Activated CD8-positive, alpha-beta memory T cell treated with anti-CD3 and anti-CD28 coated beads, Interleukin-2, amount 10 ng/mL, durations not matched to agents 7 days and 5 days (primary cell): ENCODE measurements at regions not wholly inside any gene's neighbourhood (a gene's known extent, or its start where the extent isn't known, plus 50 kb on each side); places are given as distances from the start of the nearest gene placed in this dataset.
"Not testable (repeated sequence)": the region's sequence is repeated elsewhere in the genome, so short reads cannot be mapped to it uniquely, and the experiment has no call there.

Source experiments
- ATAC-seq: fragments of 150-1000 bp; cut with Tn5 transposase; one replicate; pipeline ENCODE4 v1.10.0; 2021; ENCODE audit warnings: moderate library complexity
- CTCF ChIA-PET: fragments of 350-600 bp; sonication (Branson Sonifier 250); formaldehyde crosslinking; loops from one replicate; lab custom pipeline; 2021; ENCODE audit warnings: antibody characterized with exemption; lab: Charles Lee
- DNase-seq: peaks from one replicate; pipeline ENCODE4 v3.0.0-alpha.2; 2020
- H3K27ac Mint-ChIP-seq: one replicate; pipeline ENCODE4 v1.8.0; 2021; ENCODE audit warnings: mild to moderate bottlenecking, mixed read lengths
- H3K27me3 Mint-ChIP-seq: one replicate; pipeline ENCODE4 v1.8.0; 2021; ENCODE audit warnings: mixed read lengths
- H3K36me3 Mint-ChIP-seq: one replicate; pipeline ENCODE4 v1.8.0; 2021; ENCODE audit warnings: mild to moderate bottlenecking, mixed read lengths
- H3K4me1 Mint-ChIP-seq: one replicate; pipeline ENCODE4 v1.8.0; 2021; ENCODE audit warnings: mixed read lengths
- H3K4me3 Mint-ChIP-seq: one replicate; pipeline ENCODE4 v1.8.0; 2021; ENCODE audit warnings: mild to moderate bottlenecking, moderate library complexity, mixed read lengths
- H3K9me3 Mint-ChIP-seq: one replicate; pipeline ENCODE4 v1.8.0; 2022; ENCODE audit warnings: low read depth, mixed read lengths

- Mint-ChIP-seq H3K27me3 (peaks cover 46% of the 10 kb centered on the region), H3K27ac (no peak overlapping the region), H3K4me1 (no peaks in the 10 kb centered on the region), H3K36me3 (no peaks in the 10 kb centered on the region), H3K9me3 (no peaks in the 10 kb centered on the region), H3K4me3 (no peak overlapping the region)
- ATAC-seq (no peak), DNase-seq (no peak)
- CTCF ChIA-PET: no interaction called here
Measured at GRCh38 chr2:200186002-200186401, 120.5 kb upstream of the SPATS2L start.

- Mint-ChIP-seq H3K27ac (no peak overlapping the region), H3K27me3 (peaks cover 57% of the 10 kb centered on the region), H3K4me1 (no peaks in the 10 kb centered on the region), H3K4me3 (no peak overlapping the region), H3K9me3 (no peaks in the 10 kb centered on the region), H3K36me3 (no peaks in the 10 kb centered on the region)
- CTCF ChIA-PET: interaction anchor here (1.3 kb wide), 1 partner anchor 55 kb away, joined by 3 read pairs; no protein-coding TSS in a partner anchor
- DNase-seq (no peak), ATAC-seq (no peak)
Measured at GRCh38 chr2:200188876-200189275, 117.6 kb upstream of the SPATS2L start.

DNA sequence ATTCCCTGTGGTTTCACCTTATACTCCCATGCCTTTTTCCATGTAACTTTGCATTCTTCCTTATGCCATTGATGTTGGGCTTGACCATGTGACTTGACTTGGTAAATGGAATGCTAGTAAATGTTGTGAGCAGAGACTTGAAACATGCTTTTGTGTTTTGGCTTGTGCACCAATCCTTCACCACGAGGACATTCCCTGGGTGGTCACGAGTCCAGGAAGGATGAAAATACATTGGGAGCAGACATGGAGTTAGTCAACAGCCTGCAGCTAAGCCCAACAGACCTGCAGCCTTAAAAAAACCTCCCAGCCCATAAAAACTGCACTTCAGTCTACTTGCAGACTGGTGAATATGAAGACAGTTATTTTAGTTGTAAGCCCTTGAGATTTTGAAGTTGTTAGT, 116.5 kb upstream of the SPATS2L start:
- Mint-ChIP-seq H3K36me3 (no peaks in the 10 kb centered on the region), H3K9me3 (no peaks in the 10 kb centered on the region), H3K4me3 (no peak overlapping the region), H3K4me1 (no peaks in the 10 kb centered on the region), H3K27ac (no peak overlapping the region), H3K27me3 (peaks cover 55% of the 10 kb centered on the region)
- CTCF ChIA-PET: no interaction called here
- DNase-seq: no peak
- no peak for ATAC-seq

GRCh38 chr2:200193331-200193730, 113.2 kb upstream of the SPATS2L start:
- H3K27ac Mint-ChIP-seq: no peak overlapping the region
- ATAC-seq (no peak), DNase-seq (no peak)
- no peaks in the 10 kb centered on the region for H3K4me1 Mint-ChIP-seq
- no peak overlapping the region for H3K4me3 Mint-ChIP-seq
- no peaks in the 10 kb centered on the region for H3K9me3 Mint-ChIP-seq
- no peaks in the 10 kb centered on the region for H3K36me3 Mint-ChIP-seq
- CTCF ChIA-PET: no interaction called here
- peaks cover 50% of the 10 kb centered on the region for H3K27me3 Mint-ChIP-seq

- H3K27me3 Mint-ChIP-seq: peaks cover 45% of the 10 kb centered on the region
- H3K9me3 Mint-ChIP-seq: no peaks in the 10 kb centered on the region
- CTCF ChIA-PET: no interaction called here
- H3K27ac Mint-ChIP-seq: no peak overlapping the region
- H3K4me1 Mint-ChIP-seq: no peaks in the 10 kb centered on the region
- no peaks in the 10 kb centered on the region for H3K36me3 Mint-ChIP-seq
- H3K4me3 Mint-ChIP-seq: no peak overlapping the region
- ATAC-seq (no peak), DNase-seq (no peak)
Measured at GRCh38 chr2:200193791-200194190, 112.7 kb upstream of the SPATS2L start.

DNA sequence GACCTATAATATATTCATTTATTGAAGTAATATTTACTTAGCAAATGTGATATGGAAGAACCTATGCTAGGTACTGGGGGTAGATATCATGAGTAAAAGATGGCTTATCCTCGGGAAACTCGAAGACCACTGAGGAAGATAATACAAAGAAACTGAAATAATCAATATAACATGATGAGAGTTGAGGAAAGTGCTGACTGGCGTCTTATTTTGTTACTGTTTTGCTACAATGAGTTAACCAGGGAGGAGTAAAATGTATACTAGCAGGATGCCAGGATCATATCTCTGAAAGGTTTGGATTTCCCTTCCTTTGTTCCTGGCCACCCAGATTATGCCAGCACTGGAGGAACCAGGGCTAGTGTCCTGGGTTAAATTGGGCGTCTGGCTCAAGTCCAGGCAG, 111.7 kb upstream of the SPATS2L start:
- H3K9me3 Mint-ChIP-seq: no peaks in the 10 kb centered on the region
- CTCF ChIA-PET: no interaction called here
- DNase-seq: no peak
- no peaks in the 10 kb centered on the region for H3K36me3 Mint-ChIP-seq
- no peak overlapping the region for H3K27ac Mint-ChIP-seq
- H3K4me1 Mint-ChIP-seq: no peaks in the 10 kb centered on the region
- no peak for ATAC-seq
- no peak overlapping the region for H3K4me3 Mint-ChIP-seq
- H3K27me3 Mint-ChIP-seq: peaks cover 42% of the 10 kb centered on the region

- Mint-ChIP-seq H3K27ac (no peak overlapping the region), H3K4me1 (no peaks in the 10 kb centered on the region), H3K27me3 (peaks cover 32% of the 10 kb centered on the region), H3K4me3 (no peak overlapping the region), H3K36me3 (no peaks in the 10 kb centered on the region), H3K9me3 (no peaks in the 10 kb centered on the region)
- DNase-seq: no peak
- ATAC-seq: no peak
- CTCF ChIA-PET: interaction anchor here (0.7 kb wide), 1 partner anchor 282 kb away, joined by 3 read pairs; no protein-coding TSS in a partner anchor
Measured at GRCh38 chr2:200199005-200199404, 107.5 kb upstream of the SPATS2L start.

- no peaks in the 10 kb centered on the region for H3K9me3 Mint-ChIP-seq
- H3K27ac Mint-ChIP-seq: no peak overlapping the region
- ATAC-seq (no peak), DNase-seq (no peak)
- peaks cover 32% of the 10 kb centered on the region for H3K27me3 Mint-ChIP-seq
- no peak overlapping the region for H3K4me3 Mint-ChIP-seq
- H3K4me1 Mint-ChIP-seq: no peaks in the 10 kb centered on the region
- H3K36me3 Mint-ChIP-seq: no peaks in the 10 kb centered on the region
- CTCF ChIA-PET: interaction anchor here (0.7 kb wide), 1 partner anchor 282 kb away, joined by 3 read pairs; no protein-coding TSS in a partner anchor
Measured at GRCh38 chr2:200199576-200200263, 106.8 kb upstream of the SPATS2L start.

- CTCF ChIA-PET: not testable (repeated sequence)
Measured at GRCh38 chr2:200201839-200202238, 104.7 kb upstream of the SPATS2L start.

GRCh38 chr2:200203381-200203827, 103.1 kb upstream of the SPATS2L start:
- DNase-seq: no peak
- no peaks in the 10 kb centered on the region for H3K4me1 Mint-ChIP-seq
- H3K27ac Mint-ChIP-seq: no peak overlapping the region
- H3K4me3 Mint-ChIP-seq: no peak overlapping the region
- ATAC-seq: no peak
- H3K36me3 Mint-ChIP-seq: no peaks in the 10 kb centered on the region
- CTCF ChIA-PET: no interaction called here
- H3K9me3 Mint-ChIP-seq: no peaks in the 10 kb centered on the region
- H3K27me3 Mint-ChIP-seq: peaks cover 15% of the 10 kb centered on the region

More at GRCh38 chr2:200201839-200202238, 104.7 kb upstream of the SPATS2L start:
- H3K27ac Mint-ChIP-seq, H3K4me1 Mint-ChIP-seq, H3K4me3 Mint-ChIP-seq, H3K36me3 Mint-ChIP-seq, H3K9me3 Mint-ChIP-seq, DNase-seq, ATAC-seq: not testable (repeated sequence)
- H3K27me3 Mint-ChIP-seq: peaks cover 21% of the 10 kb centered on the region

- no peak for DNase-seq
- Mint-ChIP-seq H3K4me3 (no peak overlapping the region), H3K4me1 (no peaks in the 10 kb centered on the region), H3K9me3 (peaks cover 8% of the 10 kb centered on the region), H3K36me3 (no peaks in the 10 kb centered on the region), H3K27me3 (peaks cover 18% of the 10 kb centered on the region), H3K27ac (no peak overlapping the region)
- CTCF ChIA-PET: no interaction called here
- no peak for ATAC-seq
Measured at GRCh38 chr2:200208041-200208440, 98.5 kb upstream of the SPATS2L start.

DNA sequence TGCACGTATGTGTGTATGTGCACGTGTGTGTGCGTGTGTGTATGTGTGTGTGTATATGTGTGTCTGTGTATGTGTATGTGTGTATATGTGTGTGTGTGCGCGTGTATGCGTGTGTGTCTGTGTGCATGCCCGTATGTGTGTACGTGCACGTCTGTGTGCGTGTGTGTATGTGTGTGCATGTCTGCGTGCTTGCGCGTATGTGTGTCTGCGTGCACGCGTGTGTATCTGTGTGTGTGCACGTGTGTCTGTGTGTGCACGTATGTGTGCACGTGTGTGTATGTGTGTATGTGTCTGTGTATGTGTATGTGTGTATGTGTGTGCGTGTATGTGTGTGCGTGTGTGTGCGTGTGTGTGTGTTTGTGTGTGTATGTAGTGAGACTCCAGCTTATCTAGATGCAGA, 97.5 kb upstream of the SPATS2L start:
- Mint-ChIP-seq H3K4me1 (no peaks in the 10 kb centered on the region), H3K27ac (no peak overlapping the region), H3K27me3 (peaks cover 26% of the 10 kb centered on the region), H3K4me3 (no peak overlapping the region), H3K36me3 (no peaks in the 10 kb centered on the region), H3K9me3 (peaks cover 8% of the 10 kb centered on the region)
- ATAC-seq: no peak
- CTCF ChIA-PET: no interaction called here
- DNase-seq: no peak

GRCh38 chr2:200211643-200212042, 94.8 kb upstream of the SPATS2L start:
- CTCF ChIA-PET: no interaction called here
- no peak overlapping the region for H3K27ac Mint-ChIP-seq

GRCh38 chr2:200212862-200213425, 93.5 kb upstream of the SPATS2L start:
- Mint-ChIP-seq H3K4me3 (no peak overlapping the region), H3K27me3 (peaks cover 50% of the 10 kb centered on the region), H3K9me3 (peaks cover 8% of the 10 kb centered on the region), H3K27ac (no peak overlapping the region), H3K36me3 (no peaks in the 10 kb centered on the region), H3K4me1 (no peaks in the 10 kb centered on the region)
- CTCF ChIA-PET: no interaction called here
- no peak for ATAC-seq
- DNase-seq: no peak

More at GRCh38 chr2:200211643-200212042, 94.8 kb upstream of the SPATS2L start:
- Mint-ChIP-seq H3K27me3 (peaks cover 49% of the 10 kb centered on the region), H3K4me3 (no peak overlapping the region), H3K4me1 (no peaks in the 10 kb centered on the region), H3K36me3 (no peaks in the 10 kb centered on the region), H3K9me3 (peaks cover 8% of the 10 kb centered on the region)
- DNase-seq: no peak
- ATAC-seq: no peak
